ENCODE measurements at regions not wholly inside any gene's neighbourhood (a gene's known extent, or its start where the extent isn't known, plus 50 kb on each side); places are given as distances from the start of the nearest gene placed in this dataset.

DNA sequence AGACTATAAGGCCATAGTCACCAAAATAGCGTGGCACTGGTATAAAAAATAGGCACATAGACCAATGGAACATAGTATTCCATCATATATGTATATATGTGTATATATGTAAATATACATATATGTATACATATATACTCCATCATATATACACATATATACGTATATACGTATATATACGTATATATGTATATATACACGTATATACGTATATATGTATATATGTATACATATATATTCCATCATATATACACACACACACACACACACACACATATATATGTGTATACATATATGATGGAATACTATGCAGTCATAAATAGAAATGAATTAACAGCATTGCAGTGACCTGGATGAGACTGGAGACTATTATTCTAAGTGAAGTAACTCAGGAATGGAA, 204.6 kb downstream of the LTN1 start:
- TF ChIP-seq SUZ12 (IDR thresholded peaks at IDR 0.05): no peak
- TF ChIP-seq FOXA1 (IDR thresholded peaks at IDR 0.05): no peak
- TF ChIP-seq SP1 (IDR thresholded peaks at IDR 0.05): no peak
- no peak for TF ChIP-seq CTBP1 (IDR thresholded peaks at IDR 0.05; ENCODE audit: borderline replicate concordance)
- TF ChIP-seq ARNT (IDR thresholded peaks at IDR 0.05): no peak
- no peak for TF ChIP-seq ELF4 (IDR thresholded peaks at IDR 0.05)
- no peak for TF ChIP-seq BHLHE40 (IDR thresholded peaks at IDR 0.05; ENCODE audit: borderline replicate concordance)
- no peak for TF ChIP-seq TARDBP (IDR thresholded peaks at IDR 0.05)
- no peak for TF ChIP-seq FOXK2 (IDR thresholded peaks at IDR 0.05)
- TF ChIP-seq, protein P1, sequence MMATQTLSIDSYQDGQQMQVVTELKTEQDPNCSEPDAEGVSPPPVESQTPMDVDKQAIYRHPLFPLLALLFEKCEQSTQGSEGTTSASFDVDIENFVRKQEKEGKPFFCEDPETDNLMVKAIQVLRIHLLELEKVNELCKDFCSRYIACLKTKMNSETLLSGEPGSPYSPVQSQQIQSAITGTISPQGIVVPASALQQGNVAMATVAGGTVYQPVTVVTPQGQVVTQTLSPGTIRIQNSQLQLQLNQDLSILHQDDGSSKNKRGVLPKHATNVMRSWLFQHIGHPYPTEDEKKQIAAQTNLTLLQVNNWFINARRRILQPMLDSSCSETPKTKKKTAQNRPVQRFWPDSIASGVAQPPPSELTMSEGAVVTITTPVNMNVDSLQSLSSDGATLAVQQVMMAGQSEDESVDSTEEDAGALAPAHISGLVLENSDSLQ (IDR thresholded peaks at IDR 0.05): no peak
- no peak for TF ChIP-seq FOXM1 (IDR thresholded peaks at IDR 0.05; ENCODE audit: borderline replicate concordance)
- TF ChIP-seq HDGF (IDR thresholded peaks at IDR 0.05; ENCODE audit: borderline replicate concordance): no peak
- no peak for TF ChIP-seq ZNF384 (IDR thresholded peaks at IDR 0.05)
- TF ChIP-seq NFRKB (IDR thresholded peaks at IDR 0.05): no peak

Measured in HEK293T (cell line).